HCT116 (cell line): ENCODE measurements at regions not wholly inside any gene's neighbourhood (a gene's known extent, or its start where the extent isn't known, plus 50 kb on each side); places are given as distances from the start of the nearest gene placed in this dataset.

ENCODE experiments used
- CEBPB ChIP-seq: IDR thresholded peaks from 2 replicates; pipeline ENCODE4 v1.6.1; 2012; ENCODE audit warnings: low read depth
- CTCF ChIP-seq, 3 experiments: fragments of 200-600 bp in 1 of 3; sonication (generic) in 1 of 3; IDR thresholded peaks in 2 of 3; conservative IDR thresholded peaks in 1 of 3; 2 replicates each; pipeline ENCODE4 v1.5.1; 2012 to 2017; ENCODE audit warnings: low read depth in 2 of 3, low read length in 2 of 3, antibody characterized with exemption in 1 of 3, borderline replicate concordance in 1 of 3, control low read depth in 1 of 3, mild to moderate bottlenecking in 1 of 3, mixed read lengths in 1 of 3, mixed run types in 1 of 3, moderate library complexity in 1 of 3; ENCODE audit not compliant: insufficient read depth in 1 of 3
- EGR1 ChIP-seq: IDR thresholded peaks from 2 replicates; pipeline ENCODE4 v1.6.1; 2012; ENCODE audit warnings: low read depth
- EZH2 ChIP-seq: fragments of 200-600 bp; sonication (generic); IDR thresholded peaks from 2 replicates; pipeline ENCODE4 v1.6.1; 2017; ENCODE audit warnings: antibody characterized with exemption, mixed run types
- EZH2phosphoT487 ChIP-seq: fragments of 200-600 bp; IDR thresholded peaks from 2 replicates; pipeline ENCODE4 v1.6.1; 2018; ENCODE audit warnings: antibody characterized with exemption, borderline replicate concordance
- MAX ChIP-seq: IDR thresholded peaks from 2 replicates; pipeline ENCODE4 v1.6.1; 2012
- POLR2A ChIP-seq: IDR thresholded peaks from 2 replicates; pipeline ENCODE4 v1.7.0; 2011; ENCODE audit warnings: borderline replicate concordance; ENCODE audit not compliant: insufficient read depth, insufficient read length; ENCODE audit errors: extremely low read depth
- POLR2AphosphoS5 ChIP-seq: IDR thresholded peaks from 2 replicates; pipeline ENCODE4 v1.6.1; 2011; ENCODE audit warnings: mild to moderate bottlenecking, low read depth, low read length, moderate library complexity
- RAD21 ChIP-seq: IDR thresholded peaks from 2 replicates; pipeline ENCODE4 v1.6.1; 2012; ENCODE audit warnings: low read depth, mild to moderate bottlenecking
- REST ChIP-seq: IDR thresholded peaks from 2 replicates; pipeline ENCODE4 v1.6.1; 2012; ENCODE audit warnings: low read depth
- SP1 ChIP-seq: IDR thresholded peaks from 2 replicates; pipeline ENCODE4 v1.6.1; 2012; ENCODE audit warnings: low read depth
- TCF7L2 ChIP-seq: IDR thresholded peaks from 2 replicates; pipeline ENCODE4 v1.7.0; 2011; ENCODE audit warnings: borderline replicate concordance, inconsistent platforms; ENCODE audit not compliant: insufficient read depth, insufficient read length; ENCODE audit errors: extremely low read depth
- ZFX ChIP-seq: fragments of 450-650 bp; IDR thresholded peaks from 2 replicates; pipeline ENCODE4 v1.6.1; 2017

GRCh38 chr10:84762754-84763394 lies 434.5 kb downstream of the CCSER2 start:
- TF ChIP-seq EZH2phosphoT487 = no peak
- no peak for TF ChIP-seq POLR2A
- no peak for TF ChIP-seq CTCF (IDR thresholded peaks at IDR 0.05 in 2 of 3, conservative IDR thresholded peaks at IDR 0.05 in 1 of 3; ENCODE audit: borderline replicate concordance in 1 of 3, insufficient read depth in 1 of 3, low read depth in 2 of 3, low read length in 2 of 3)
- no peak for TF ChIP-seq ZFX
- no peak for TF ChIP-seq REST
- no peak for TF ChIP-seq RAD21
- TF ChIP-seq EGR1 = no peak
- no peak for TF ChIP-seq MAX
- no peak for TF ChIP-seq POLR2AphosphoS5
- no peak for TF ChIP-seq CEBPB
- TF ChIP-seq TCF7L2 = no peak
- TF ChIP-seq EZH2 = no peak
- no peak for TF ChIP-seq SP1
